ENCODE measurements at regions not wholly inside any gene's neighbourhood (a gene's known extent, or its start where the extent isn't known, plus 50 kb on each side); places are given as distances from the start of the nearest gene placed in this dataset.

- ATAC-seq = no peak
- TF ChIP-seq CTCF (IDR thresholded peaks at IDR 0.05) = no peak
- Histone ChIP-seq H3K36me3 (no peaks in the 10 kb centered on the region), H3K4me1 (no peaks in the 10 kb centered on the region), H3K9me3 (no peaks in the 10 kb centered on the region), H3K27ac (no peak overlapping the region), H3K27me3 (no peaks in the 10 kb centered on the region), H3K4me3 (no peak overlapping the region)
- DNase-seq = no peak
- intact Hi-C loops (cut with DNase I) = no loop called here
Measured at GRCh38 chr3:5762506-5762905, 575.0 kb downstream of the EDEM1 start.

- H3K4me3 ChIP-seq = no peak overlapping the region
- H3K27ac ChIP-seq = no peak overlapping the region
- DNase-seq (no peak), ATAC-seq (no peak)
- H3K36me3 ChIP-seq = no peaks in the 10 kb centered on the region
- no peaks in the 10 kb centered on the region for H3K27me3 ChIP-seq
- intact Hi-C loops (cut with DNase I) = no loop called here
- H3K4me1 ChIP-seq = no peaks in the 10 kb centered on the region
- no peaks in the 10 kb centered on the region for H3K9me3 ChIP-seq
- no peak for TF ChIP-seq CTCF (IDR thresholded peaks at IDR 0.05)
Measured at GRCh38 chr3:5766848-5767247, 579.3 kb downstream of the EDEM1 start.

GRCh38 chr3:5767304-5767703, 579.8 kb downstream of the EDEM1 start:
- no peak for DNase-seq
- H3K27me3 ChIP-seq = no peaks in the 10 kb centered on the region
- ATAC-seq = no peak
- intact Hi-C loops (cut with DNase I) = no loop called here
- no peak overlapping the region for H3K4me3 ChIP-seq
- H3K9me3 ChIP-seq = no peaks in the 10 kb centered on the region
- no peak for TF ChIP-seq CTCF (IDR thresholded peaks at IDR 0.05)
- H3K36me3 ChIP-seq = no peaks in the 10 kb centered on the region
- H3K4me1 ChIP-seq = no peaks in the 10 kb centered on the region
- H3K27ac ChIP-seq = no peak overlapping the region

- Histone ChIP-seq H3K4me3 (no peak overlapping the region), H3K9me3 (no peaks in the 10 kb centered on the region), H3K27ac (no peak overlapping the region), H3K4me1 (no peaks in the 10 kb centered on the region), H3K36me3 (no peaks in the 10 kb centered on the region), H3K27me3 (no peaks in the 10 kb centered on the region)
- TF ChIP-seq CTCF (IDR thresholded peaks at IDR 0.05) = no peak
- intact Hi-C loops (cut with DNase I) = no loop called here
- no peak for ATAC-seq
- no peak for DNase-seq
Measured at GRCh38 chr3:5768281-5768945, 580.9 kb downstream of the EDEM1 start.

- DNase-seq (no peak), ATAC-seq (no peak)
- intact Hi-C loops (cut with DNase I) = no loop called here
- Histone ChIP-seq H3K9me3 (no peaks in the 10 kb centered on the region), H3K4me3 (no peak overlapping the region), H3K4me1 (no peaks in the 10 kb centered on the region), H3K27ac (no peak overlapping the region), H3K36me3 (no peaks in the 10 kb centered on the region), H3K27me3 (no peaks in the 10 kb centered on the region)
- no peak for TF ChIP-seq CTCF (IDR thresholded peaks at IDR 0.05)
Measured at GRCh38 chr3:5769825-5770224, 582.3 kb downstream of the EDEM1 start.
